H1 (cell line): ENCODE measurements at regions not wholly inside any gene's neighbourhood (a gene's known extent, or its start where the extent isn't known, plus 50 kb on each side); places are given as distances from the start of the nearest gene placed in this dataset.

Experiments
- CTCF ChIA-PET: fragments of 300-600 bp; sonication (Branson Sonifier 250); formaldehyde crosslinking; loops from one replicate; lab custom pipeline; 2021; ENCODE audit not compliant: partially characterized antibody; lab: Charles Lee
- POLR2A ChIA-PET: fragments of 300-600 bp; sonication (Branson Sonifier 250); formaldehyde crosslinking; loops from one replicate; lab custom pipeline; 2021; ENCODE audit warnings: inconsistent platforms; ENCODE audit not compliant: partially characterized antibody; lab: Charles Lee
- DNase-seq, 2 experiments: peaks; one replicate each; pipeline versions ENCODE4 v3.0.0 to v3.0.0-alpha.2; 2010 to 2022; ENCODE audit warnings: low spot score in 2 of 2, low read depth in 1 of 2, mixed read lengths in 1 of 2
- FAIRE-seq: peaks from 2 replicates; lab custom pipeline; 2011; peaks lifted over from hg19 to GRCh38; lab: Jason Lieb, UNC
- H2AFZ ChIP-seq: 2 replicates; pipeline ENCODE4 v1.8.1; 2012; ENCODE audit warnings: low read length, inconsistent platforms
- H2AK5ac ChIP-seq: 2 replicates; pipeline ENCODE4 v1.6.1; 2013; ENCODE audit warnings: low read depth, low read length
- H2BK120ac ChIP-seq: replicated peaks from 2 replicates; pipeline ENCODE3; 2013; ENCODE audit warnings: low read depth, low read length, inconsistent platforms
- H2BK12ac ChIP-seq: 2 replicates; pipeline ENCODE4 v1.6.1; 2013; ENCODE audit warnings: low read depth, low read length
- H2BK15ac ChIP-seq: 2 replicates; pipeline ENCODE4 v1.6.1; 2013; ENCODE audit warnings: low read length
- H2BK20ac ChIP-seq: 2 replicates; pipeline ENCODE4 v1.6.1; 2013; ENCODE audit warnings: low read length
- H2BK5ac ChIP-seq: 2 replicates; pipeline ENCODE4 v1.6.1; 2013; ENCODE audit warnings: low read depth, low read length
- H3K14ac ChIP-seq: 2 replicates; pipeline ENCODE4 v1.6.1; 2013; ENCODE audit warnings: inconsistent platforms; ENCODE audit not compliant: insufficient read length
- H3K18ac ChIP-seq: 2 replicates; pipeline ENCODE4 v1.6.1; 2013; ENCODE audit warnings: low read length; ENCODE audit errors: extremely low read depth
- H3K23ac ChIP-seq: 2 replicates; pipeline ENCODE4 v1.6.1; 2013; ENCODE audit warnings: inconsistent platforms; ENCODE audit not compliant: insufficient read length
- H3K23me2 ChIP-seq: 2 replicates; pipeline ENCODE4 v1.6.1; 2013; ENCODE audit warnings: low read depth, low read length
- H3K27ac ChIP-seq: 2 replicates; pipeline ENCODE4 v1.6.1; 2011; ENCODE audit warnings: low read depth, low read length, inconsistent platforms
- H3K27me3 ChIP-seq, 4 experiments: replicated peaks in 1 of 4; 1 replicate in 1 of 4; 2 replicates in 3 of 4; pipeline versions ENCODE4 v1.6.1 to v1.8.1; 2011 to 2013; ENCODE audit warnings: low read length in 3 of 4, mild to moderate bottlenecking in 3 of 4, inconsistent platforms in 2 of 4, mixed read lengths in 2 of 4, moderate library complexity in 1 of 4; ENCODE audit not compliant: control insufficient read depth in 3 of 4, insufficient read depth in 3 of 4; ENCODE audit errors: extremely low read depth in 1 of 4
- H3K36me3 ChIP-seq, 4 experiments: 2 replicates each; pipeline versions ENCODE4 v1.6.1 to v1.8.1; 2011 to 2013; ENCODE audit warnings: mild to moderate bottlenecking in 4 of 4, low read length in 3 of 4, moderate library complexity in 2 of 4, control low read depth in 1 of 4, inconsistent platforms in 1 of 4; ENCODE audit not compliant: insufficient read depth in 4 of 4, control insufficient read depth in 2 of 4
- H3K4ac ChIP-seq: replicated peaks from 2 replicates; pipeline ENCODE3; 2013; ENCODE audit warnings: low read length, low read depth, mixed read lengths, inconsistent platforms; ENCODE audit not compliant: insufficient read length
- H3K4me1 ChIP-seq, 4 experiments: replicated peaks in 1 of 4; 1 replicate in 1 of 4; 2 replicates in 3 of 4; pipeline versions ENCODE4 v1.6.1 to v1.8.1; 2011 to 2013; ENCODE audit warnings: low read length in 3 of 4, inconsistent platforms in 2 of 4, mixed read lengths in 1 of 4; ENCODE audit not compliant: insufficient read depth in 4 of 4, control insufficient read depth in 3 of 4
- H3K4me2 ChIP-seq, 2 experiments: 2 replicates each; pipeline versions ENCODE4 v1.6.1 to v1.8.1; 2011 to 2013; ENCODE audit warnings: low read depth in 2 of 2, low read length in 2 of 2, control low read depth in 1 of 2, inconsistent platforms in 1 of 2, mild to moderate bottlenecking in 1 of 2; ENCODE audit not compliant: insufficient read depth in 1 of 2
- H3K4me3 ChIP-seq, 4 experiments: fragments of 200-600, 300-600 bp in 1 of 4; sonication (generic), shearing (Covaris generic), sonication (Bioruptor Twin) in 1 of 4; 2 replicates each; pipeline versions ENCODE4 v1.5.1 to v1.8.1; 2011 to 2016; ENCODE audit warnings: low read length in 4 of 4, low read depth in 3 of 4, control low read depth in 2 of 4, inconsistent platforms in 2 of 4, mild to moderate bottlenecking in 2 of 4, mixed read lengths in 1 of 4, moderate library complexity in 1 of 4; ENCODE audit not compliant: insufficient read depth in 2 of 4; ENCODE audit errors: extremely low read depth in 1 of 4
- H3K56ac ChIP-seq: replicated peaks from 2 replicates; pipeline ENCODE3; 2013; ENCODE audit warnings: low read depth, mild to moderate bottlenecking, mixed read lengths, low read length, inconsistent platforms; ENCODE audit not compliant: insufficient read length
- H3K79me1 ChIP-seq: 2 replicates; pipeline ENCODE4 v1.6.1; 2013; ENCODE audit warnings: low read depth, low read length, control low read depth
- H3K79me2 ChIP-seq, 2 experiments: 2 replicates each; pipeline versions ENCODE4 v1.6.1 to v1.8.1; 2012 to 2013; ENCODE audit warnings: low read length in 2 of 2, mild to moderate bottlenecking in 2 of 2, inconsistent platforms in 1 of 2; ENCODE audit not compliant: insufficient read depth in 2 of 2, control insufficient read depth in 1 of 2
- H3K9ac ChIP-seq, 4 experiments: replicated peaks in 1 of 4; 1 replicate in 1 of 4; 2 replicates in 3 of 4; pipeline versions ENCODE4 v1.6.1 to v1.8.1; 2011 to 2013; ENCODE audit warnings: low read depth in 3 of 4, low read length in 3 of 4, control low read depth in 2 of 4, mild to moderate bottlenecking in 2 of 4, moderate library complexity in 2 of 4, inconsistent platforms in 1 of 4; ENCODE audit errors: extremely low read depth in 1 of 4
- H3K9me3 ChIP-seq, 2 experiments: 2 replicates each; pipeline versions ENCODE4 v1.6.1 to v1.8.1; 2012 to 2013; ENCODE audit warnings: mild to moderate bottlenecking in 2 of 2, moderate library complexity in 2 of 2, control low read depth in 1 of 2, inconsistent platforms in 1 of 2, low read depth in 1 of 2, low read length in 1 of 2, mixed read lengths in 1 of 2; ENCODE audit not compliant: insufficient read depth in 2 of 2
- H4K20me1 ChIP-seq, 2 experiments: replicated peaks in 1 of 2; 2 replicates each; pipeline versions ENCODE3 to v1.8.1; 2011 to 2013; ENCODE audit warnings: inconsistent platforms in 2 of 2, low read length in 2 of 2, mild to moderate bottlenecking in 1 of 2; ENCODE audit not compliant: insufficient read depth in 2 of 2, control insufficient read depth in 1 of 2
- H4K5ac ChIP-seq: 2 replicates; pipeline ENCODE4 v1.6.1; 2013; ENCODE audit warnings: low read length, low read depth, mixed read lengths, inconsistent platforms; ENCODE audit not compliant: insufficient read length
- H4K8ac ChIP-seq: 2 replicates; pipeline ENCODE4 v1.8.0; 2013; ENCODE audit warnings: mild to moderate bottlenecking, moderate library complexity, low read length, inconsistent platforms; ENCODE audit not compliant: insufficient read depth; ENCODE audit errors: extremely low read depth
- H4K91ac ChIP-seq: replicated peaks from 2 replicates; pipeline ENCODE3; 2013; ENCODE audit warnings: low read length, mixed read lengths, inconsistent platforms; ENCODE audit not compliant: insufficient read length
- ATF3 ChIP-seq: IDR thresholded peaks from 2 replicates; pipeline ENCODE4 v1.6.1; 2011; ENCODE audit warnings: low read depth, mild to moderate bottlenecking, low read length; ENCODE audit not compliant: insufficient read depth
- E2F6 ChIP-seq: IDR thresholded peaks from 2 replicates; pipeline ENCODE4 v1.6.1; 2012; ENCODE audit warnings: inconsistent platforms
- GABPA ChIP-seq: IDR thresholded peaks from 2 replicates; pipeline ENCODE4 v1.6.1; 2011; ENCODE audit warnings: mild to moderate bottlenecking, low read length, moderate library complexity, borderline replicate concordance; ENCODE audit not compliant: insufficient read depth
- GTF2F1 ChIP-seq: IDR thresholded peaks from 2 replicates; pipeline ENCODE4 v1.6.1; 2012; ENCODE audit warnings: low read depth, low read length, improper control_type of control experiment, borderline replicate concordance
- NRF1 ChIP-seq: IDR thresholded peaks from 2 replicates; pipeline ENCODE4 v1.6.1; 2011; ENCODE audit warnings: mild to moderate bottlenecking, low read depth, low read length, improper control_type of control experiment
- PHF8 ChIP-seq: fragments of 200-600 bp; sonication (generic); conservative IDR thresholded peaks from 2 replicates; pipeline ENCODE4 v1.7.1; 2012; ENCODE audit warnings: low read depth, mild to moderate bottlenecking, inconsistent platforms, low read length, moderate library complexity
- RAD21 ChIP-seq, 2 experiments: IDR thresholded peaks in 1 of 2; conservative IDR thresholded peaks in 1 of 2; 2 replicates each; pipeline ENCODE4 v1.6.1; 2011; ENCODE audit warnings: low read depth in 2 of 2, low read length in 2 of 2, improper control_type of control experiment in 1 of 2, inconsistent platforms in 1 of 2, mild to moderate bottlenecking in 1 of 2, moderate library complexity in 1 of 2
- SAP30 ChIP-seq: fragments of 300-600 bp; sonication (generic); IDR thresholded peaks from 2 replicates; pipeline ENCODE4 v1.7.1; 2012; ENCODE audit warnings: low read length, moderate library complexity, mild to moderate bottlenecking, inconsistent platforms; ENCODE audit not compliant: insufficient read depth, insufficient replicate concordance
- SIX5 ChIP-seq: IDR thresholded peaks from 2 replicates; pipeline ENCODE4 v1.6.1; 2011; ENCODE audit warnings: mild to moderate bottlenecking, low read depth, low read length
- SRF ChIP-seq: IDR thresholded peaks from 2 replicates; pipeline ENCODE4 v1.6.1; 2011; ENCODE audit warnings: mild to moderate bottlenecking, low read depth, low read length, moderate library complexity
- USF2 ChIP-seq: IDR thresholded peaks from 2 replicates; pipeline ENCODE4 v1.6.1; 2011; ENCODE audit warnings: low read length, improper control_type of control experiment
- WGBS, 2 experiments: shearing (Covaris generic) in 1 of 2; methylation state at CpG; one replicate each; pipeline versions ENCODE4 v1.1.6 to v1.1.7; 2013 to 2015; ENCODE audit warnings: low lambda C conversion rate in 2 of 2, mixed read lengths in 2 of 2, inconsistent platforms in 1 of 2, low coverage in 1 of 2, missing lambda C conversion rate in 1 of 2; ENCODE audit not compliant: insufficient replicate concordance in 2 of 2, insufficient coverage in 1 of 2, insufficient read length in 1 of 2; ENCODE audit errors: extremely low coverage in 1 of 2, missing lambda C conversion rate in 1 of 2; 5-methylcytosine and 5-hydroxymethylcytosine counted together

- Histone ChIP-seq H3K23me2 (no peaks in the 10 kb centered on the region; the same call in 1 of the 2 replicates), H3K4me2 (no peak overlapping the region), H3K27me3 (no peaks in the 10 kb centered on the region), H4K5ac (no peak overlapping the region), H4K91ac (no peak overlapping the region), H3K14ac (no peak overlapping the region), H2BK120ac (no peak overlapping the region), H2BK5ac (no peak overlapping the region), H3K18ac (no peak overlapping the region), H4K20me1 (no peaks in the 10 kb centered on the region), H3K9me3 (peaks cover 0 to 6% of the 10 kb centered on the region in 2 experiments; a peak in 2 of 4 replicates), H3K79me2 (no peaks in the 10 kb centered on the region), H3K56ac (no peak overlapping the region), H3K9ac (no peak overlapping the region), H3K79me1 (no peaks in the 10 kb centered on the region), H2BK20ac (no peak overlapping the region), H2AFZ (no peak overlapping the region), H3K23ac (no peak overlapping the region), H3K36me3 (no peaks in the 10 kb centered on the region), H2BK15ac (no peak overlapping the region), H3K4me3 (no peak overlapping the region), H4K8ac (no peak overlapping the region), H3K4me1 (no peaks in the 10 kb centered on the region), H3K4ac (no peak overlapping the region), H2BK12ac (no peak overlapping the region), H3K27ac (no peak overlapping the region), H2AK5ac (no peak overlapping the region)
- CTCF ChIA-PET = interaction anchor here (1.1 to 2.4 kb wide), 7 partner anchors 9 to 225 kb away, joined by 3 to 10 read pairs (median 3); no protein-coding TSS in a partner anchor
- POLR2A ChIA-PET = no interaction called here
- 90% methylated on average over 2 of the region's 2 CpGs; no CpG with 5 or more reads in 1 of the 2 experiments for WGBS, 2 experiments
- no peak for DNase-seq
- FAIRE-seq = no peak
- no peak for TF ChIP-seq NRF1
- no peak for TF ChIP-seq SRF
- TF ChIP-seq PHF8 = no peak
- no peak for TF ChIP-seq SAP30
- no peak for TF ChIP-seq GABPA
- TF ChIP-seq USF2 = no peak
- no peak for TF ChIP-seq ATF3
- no peak for TF ChIP-seq E2F6
- TF ChIP-seq GTF2F1 = no peak
- no peak for TF ChIP-seq SIX5
- TF ChIP-seq RAD21 (IDR thresholded peaks at IDR 0.05 in 1 of 2, conservative IDR thresholded peaks at IDR 0.05 in 1 of 2; ENCODE audit: low read depth in 2 of 2, low read length in 2 of 2) = no peak
These were observed 482.0 kb downstream of the RMST start for GRCh38 chr12:97944576-97944975.
